ENCODE measurements at regions not wholly inside any gene's neighbourhood (a gene's known extent, or its start where the extent isn't known, plus 50 kb on each side); places are given as distances from the start of the nearest gene placed in this dataset.

DNA sequence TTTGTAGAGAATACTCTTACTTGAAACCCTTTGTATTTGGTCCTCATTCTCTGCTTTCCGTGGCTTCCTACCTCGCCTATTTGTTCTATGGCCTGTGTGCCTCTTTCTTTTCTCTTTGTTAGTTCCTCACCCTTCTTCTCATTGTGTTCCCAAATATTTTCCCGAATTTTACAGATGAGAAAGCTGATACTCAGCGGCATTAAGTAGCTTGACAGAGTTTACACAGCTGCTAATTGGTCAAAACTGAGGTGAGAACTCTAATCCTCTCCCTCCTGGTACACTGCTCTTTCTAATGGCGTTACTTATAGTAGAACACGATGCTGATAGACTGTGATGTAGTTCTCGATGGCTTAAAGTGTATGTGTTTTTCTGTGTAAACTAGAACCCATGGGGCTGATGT is 80.7 kb upstream of the HDAC9 start:
- no peak overlapping the region; the same call in 1 of the 2 replicates for H3K14ac ChIP-seq (replicated peaks; ENCODE audit: low read depth, low read length)
- no peak overlapping the region for H3K4me3 ChIP-seq (ENCODE audit: insufficient read depth, low read depth, low read length)
- no peak overlapping the region for H2BK120ac ChIP-seq (ENCODE audit: low read depth, low read length)
- BruUV-seq (replicated peaks) = no TSS peak
- no peaks in the 10 kb centered on the region for H3K9me3 ChIP-seq (ENCODE audit: control insufficient read depth, insufficient read depth, low read length)
- dilution Hi-C loops (cut with HindIII; ENCODE audit: low sequenced_read_pairs, unreplicated experiment) = no loop called here
- DNase-seq (no peak), ATAC-seq (ENCODE audit: low read depth) (no peak)
- no peak overlapping the region for H2BK20ac ChIP-seq (ENCODE audit: low read depth, low read length)
- no peaks in the 10 kb centered on the region for H3K27me3 ChIP-seq (ENCODE audit: control insufficient read depth, insufficient read depth, low read length)
- H2AK5ac ChIP-seq (ENCODE audit: low read depth, low read length) = no peak overlapping the region
- no peaks in the 10 kb centered on the region for H3K36me3 ChIP-seq (ENCODE audit: control insufficient read depth, insufficient read depth, low read length)
- CTCF ChIA-PET = no interaction called here
- intact Hi-C loops (cut with micrococcal nuclease) = no loop called here
- H3K9ac ChIP-seq (ENCODE audit: low read depth, low read length) = no peak overlapping the region
- H4K5ac ChIP-seq (ENCODE audit: low read depth, low read length) = no peak overlapping the region
- WGBS, 2 experiments (ENCODE audit: extremely low coverage in 2 of 2, insufficient read length in 1 of 2) = 95% methylated on average over 4 of the region's 7 CpGs; no CpG with 5 or more reads in 1 of the 2 experiments
- in situ Hi-C loops (cut with MboI; ENCODE audit: low sequenced_read_pairs) = no loop called here
- no peak overlapping the region for H2AFZ ChIP-seq (replicated peaks; ENCODE audit: low read length, poor library complexity)
- no peak overlapping the region for H3K4me2 ChIP-seq (ENCODE audit: low read depth, low read length)
- TF ChIP-seq RAD21 (IDR thresholded peaks at IDR 0.05; ENCODE audit: low read length) = no peak
- no peak for TF ChIP-seq RCOR1 (IDR thresholded peaks at IDR 0.05; ENCODE audit: insufficient replicate concordance, low read length)
- TF ChIP-seq, protein P1, sequence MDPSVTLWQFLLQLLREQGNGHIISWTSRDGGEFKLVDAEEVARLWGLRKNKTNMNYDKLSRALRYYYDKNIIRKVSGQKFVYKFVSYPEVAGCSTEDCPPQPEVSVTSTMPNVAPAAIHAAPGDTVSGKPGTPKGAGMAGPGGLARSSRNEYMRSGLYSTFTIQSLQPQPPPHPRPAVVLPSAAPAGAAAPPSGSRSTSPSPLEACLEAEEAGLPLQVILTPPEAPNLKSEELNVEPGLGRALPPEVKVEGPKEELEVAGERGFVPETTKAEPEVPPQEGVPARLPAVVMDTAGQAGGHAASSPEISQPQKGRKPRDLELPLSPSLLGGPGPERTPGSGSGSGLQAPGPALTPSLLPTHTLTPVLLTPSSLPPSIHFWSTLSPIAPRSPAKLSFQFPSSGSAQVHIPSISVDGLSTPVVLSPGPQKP (IDR thresholded peaks at IDR 0.05; ENCODE audit: borderline replicate concordance, low read depth, low read length) = no peak
- no peak for TF ChIP-seq POLR2A (IDR thresholded peaks at IDR 0.05; ENCODE audit: low read depth, low read length)
- no peak for TF ChIP-seq MXI1 (IDR thresholded peaks at IDR 0.05; ENCODE audit: borderline replicate concordance, low read depth, low read length)
- no peak for TF ChIP-seq FOS (IDR thresholded peaks at IDR 0.05; ENCODE audit: low read depth, low read length)
- TF ChIP-seq MAFK (IDR thresholded peaks at IDR 0.05; ENCODE audit: low read depth, low read length) = no peak
- no peak for TF ChIP-seq CHD1 (IDR thresholded peaks at IDR 0.05; ENCODE audit: low read depth, low read length)
- no peak for TF ChIP-seq BHLHE40 (IDR thresholded peaks at IDR 0.05; ENCODE audit: low read depth, low read length)
- no peak for TF ChIP-seq MAZ (IDR thresholded peaks at IDR 0.05; ENCODE audit: borderline replicate concordance, low read depth, low read length)
- no peak for TF ChIP-seq CEBPB (IDR thresholded peaks at IDR 0.05; ENCODE audit: low read depth, low read length)
- no peak for TF ChIP-seq USF2 (IDR thresholded peaks at IDR 0.05; ENCODE audit: low read depth, low read length)
- TF ChIP-seq CTCF (conservative IDR thresholded peaks at IDR 0.05; ENCODE audit: low read depth, low read length) = no peak
- no peak for TF ChIP-seq RFX5 (IDR thresholded peaks at IDR 0.05; ENCODE audit: low read depth, low read length)
- no peak for TF ChIP-seq NFE2L2 (IDR thresholded peaks at IDR 0.05; ENCODE audit: low read depth, low read length)
- no peaks in the 10 kb centered on the region for H3K9me1 ChIP-seq (ENCODE audit: insufficient read depth, low read length)
- no peaks in the 10 kb centered on the region for H3K79me1 ChIP-seq (ENCODE audit: low read depth in 1 of 2, low read length in 2 of 2)
- H3K56ac ChIP-seq (ENCODE audit: extremely low read depth, insufficient read depth, low read length) = no peak overlapping the region
- no peak overlapping the region for H2BK15ac ChIP-seq (ENCODE audit: low read depth, low read length)
- POLR2A ChIA-PET (ENCODE audit: unreplicated experiment) = no interaction called here
- H4K91ac ChIP-seq (ENCODE audit: insufficient read depth, low read depth, low read length) = no peak overlapping the region
- no peak overlapping the region for H3K18ac ChIP-seq (ENCODE audit: low read depth, low read length)
- no peak overlapping the region for H2BK5ac ChIP-seq (ENCODE audit: low read depth, low read length, poor library complexity, severe bottlenecking)
- no peak overlapping the region for H2AK9ac ChIP-seq (replicated peaks; ENCODE audit: low read depth, low read length, poor library complexity)
- no peak overlapping the region for H3K23ac ChIP-seq (ENCODE audit: low read depth, low read length)
- no peak overlapping the region for H4K8ac ChIP-seq (ENCODE audit: low read depth in 2 of 2, low read length in 2 of 2)
- no peak overlapping the region for H3K27ac ChIP-seq (ENCODE audit: insufficient read depth, low read length)
- H3K4ac ChIP-seq (ENCODE audit: low read depth, low read length) = no peak overlapping the region
- H3K4me1 ChIP-seq (ENCODE audit: control insufficient read depth, insufficient read depth, low read length) = no peaks in the 10 kb centered on the region; the same call in 1 of the 2 replicates
- H4K20me1 ChIP-seq (ENCODE audit: insufficient read depth, low read length) = no peaks in the 10 kb centered on the region

All from IMR-90 (cell line).